C4-2B (cell line): ENCODE measurements at regions not wholly inside any gene's neighbourhood (a gene's known extent, or its start where the extent isn't known, plus 50 kb on each side); places are given as distances from the start of the nearest gene placed in this dataset.

Source experiments
- CTCF ChIP-seq: fragments of 450-650 bp; conservative IDR thresholded peaks from 2 replicates; pipeline ENCODE4 v1.5.1; 2017; ENCODE audit warnings: mild to moderate bottlenecking
- ZFX ChIP-seq: fragments of 450-650 bp; IDR thresholded peaks from 2 replicates; pipeline ENCODE4 v1.6.1; 2017

GRCh38 chr9:84587153-84587552, 82.4 kb upstream of the NTRK2 start:
- no peak for TF ChIP-seq CTCF
- TF ChIP-seq ZFX, result no peak
